ENCODE measurements at regions not wholly inside any gene's neighbourhood (a gene's known extent, or its start where the extent isn't known, plus 50 kb on each side); places are given as distances from the start of the nearest gene placed in this dataset.

GRCh38 chr1:221625026-221625425 is 116.9 kb downstream of the DUSP10 start:
- TF ChIP-seq CTCF (IDR thresholded peaks at IDR 0.05): no peak
- no peaks in the 10 kb centered on the region for H3K4me1 ChIP-seq
- ATAC-seq (no peak), DNase-seq (no peak)
- H3K9me3 ChIP-seq: no peaks in the 10 kb centered on the region
- H3K27me3 ChIP-seq: no peaks in the 10 kb centered on the region
- H3K4me3 ChIP-seq: no peak overlapping the region
- H3K27ac ChIP-seq: no peak overlapping the region
- intact Hi-C loops (cut with DNase I): no loop called here
- H3K36me3 ChIP-seq: no peaks in the 10 kb centered on the region

DNA sequence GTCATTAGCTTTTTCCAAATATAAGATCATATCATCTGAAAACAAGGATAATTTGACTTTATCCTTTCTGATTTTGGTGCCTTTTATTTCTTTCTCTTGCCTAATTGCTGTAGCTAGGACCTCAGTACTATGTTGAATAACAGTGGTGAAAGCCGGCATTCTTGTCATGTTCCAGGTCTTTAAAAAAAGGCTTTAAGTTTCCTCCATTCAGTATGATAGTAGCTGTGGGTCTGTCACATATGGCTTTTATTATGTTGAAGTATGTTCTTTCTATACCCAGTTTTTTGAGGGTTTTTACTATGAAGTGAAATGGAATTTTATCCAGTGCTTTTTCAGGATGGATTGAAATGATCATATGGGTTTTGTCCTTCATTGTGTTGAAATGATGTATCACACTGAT is 115.8 kb downstream of the DUSP10 start:
- H3K36me3 ChIP-seq: no peaks in the 10 kb centered on the region
- no peak for TF ChIP-seq CTCF (IDR thresholded peaks at IDR 0.05)
- intact Hi-C loops (cut with DNase I): no loop called here

GRCh38 chr1:221630236-221630635 is 111.7 kb downstream of the DUSP10 start:
- no peak for TF ChIP-seq CTCF (IDR thresholded peaks at IDR 0.05)
- no peaks in the 10 kb centered on the region for H3K27me3 ChIP-seq

More for the DNA sequence above, 115.8 kb downstream of the DUSP10 start:
- no peak overlapping the region for H3K4me3 ChIP-seq
- no peak overlapping the region for H3K27ac ChIP-seq
- H3K4me1 ChIP-seq: no peaks in the 10 kb centered on the region
- no peak for DNase-seq
- no peak for ATAC-seq
- no peaks in the 10 kb centered on the region for H3K9me3 ChIP-seq
- no peaks in the 10 kb centered on the region for H3K27me3 ChIP-seq

GRCh38 chr1:221631556-221631955 is 110.3 kb downstream of the DUSP10 start:
- no peaks in the 10 kb centered on the region for H3K4me1 ChIP-seq
- H3K27me3 ChIP-seq: no peaks in the 10 kb centered on the region
- H3K27ac ChIP-seq: no peak overlapping the region
- no peak overlapping the region for H3K4me3 ChIP-seq
- TF ChIP-seq CTCF (IDR thresholded peaks at IDR 0.05): no peak
- ATAC-seq (no peak), DNase-seq (no peak)
- no peaks in the 10 kb centered on the region for H3K9me3 ChIP-seq
- no peaks in the 10 kb centered on the region for H3K36me3 ChIP-seq
- intact Hi-C loops (cut with DNase I): no loop called here

More at GRCh38 chr1:221630236-221630635, 111.7 kb downstream of the DUSP10 start:
- no peak for ATAC-seq
- DNase-seq: no peak
- H3K9me3 ChIP-seq: no peaks in the 10 kb centered on the region
- intact Hi-C loops (cut with DNase I): no loop called here
- no peak overlapping the region for H3K4me3 ChIP-seq
- no peaks in the 10 kb centered on the region for H3K4me1 ChIP-seq
- no peak overlapping the region for H3K27ac ChIP-seq
- no peaks in the 10 kb centered on the region for H3K36me3 ChIP-seq

DNA sequence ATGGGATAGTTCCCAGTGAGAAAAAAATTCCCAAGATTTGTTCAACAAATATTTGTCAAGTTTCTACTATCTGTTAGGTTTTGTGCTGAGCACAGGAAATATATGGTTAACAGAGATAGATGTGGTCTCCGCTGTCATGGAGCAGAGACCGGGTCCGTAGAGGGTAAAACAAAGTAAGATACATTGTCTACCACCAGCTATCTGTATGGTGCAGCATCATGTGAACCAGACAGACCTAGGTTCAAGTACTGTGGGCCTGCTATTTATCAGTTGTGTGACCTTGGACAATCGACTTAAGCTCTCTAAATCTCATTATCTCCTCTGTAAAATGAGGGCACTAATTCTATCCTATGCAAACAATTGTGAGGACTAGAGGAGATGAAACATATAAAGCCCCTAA is 109.8 kb downstream of the DUSP10 start:
- Histone ChIP-seq H3K36me3 (no peaks in the 10 kb centered on the region), H3K9me3 (no peaks in the 10 kb centered on the region), H3K4me3 (no peak overlapping the region), H3K27me3 (no peaks in the 10 kb centered on the region), H3K27ac (no peak overlapping the region), H3K4me1 (no peaks in the 10 kb centered on the region)
- no peak for TF ChIP-seq CTCF (IDR thresholded peaks at IDR 0.05)
- DNase-seq: no peak
- intact Hi-C loops (cut with DNase I): no loop called here
- ATAC-seq: no peak

Measured in left lung (tissue), 4 donors.